ENCODE measurements at regions not wholly inside any gene's neighbourhood (a gene's known extent, or its start where the extent isn't known, plus 50 kb on each side); places are given as distances from the start of the nearest gene placed in this dataset.
"Not testable (repeated sequence)": the region's sequence is repeated elsewhere in the genome, so short reads cannot be mapped to it uniquely, and the experiment has no call there.

- no peak for DNase-seq
- Mint-ChIP-seq H3K4me1 (no peaks in the 10 kb centered on the region), H3K36me3 (no peaks in the 10 kb centered on the region), H3K27me3 (ENCODE audit: low read depth in 3 of 3) (peaks cover 4 to 7% (median 7%) of the 10 kb centered on the region in 3 donors), H3K27ac (no peak overlapping the region), H3K9me3 (no peaks in the 10 kb centered on the region), H3K4me3 (no peak overlapping the region)
Measured at GRCh38 chr18:79599441-79599931, 80.1 kb upstream of the CTDP1 start.

GRCh38 chr18:79600141-79600540, 79.5 kb upstream of the CTDP1 start:
- Mint-ChIP-seq H3K4me3 (no peak overlapping the region), H3K9me3 (no peaks in the 10 kb centered on the region), H3K4me1 (no peaks in the 10 kb centered on the region), H3K27me3 (ENCODE audit: low read depth in 3 of 3) (peaks cover 4 to 7% (median 5%) of the 10 kb centered on the region in 3 donors), H3K36me3 (no peaks in the 10 kb centered on the region), H3K27ac (no peak overlapping the region)
- no peak for DNase-seq

GRCh38 chr18:79600596-79600995, 79.0 kb upstream of the CTDP1 start:
- H3K9me3 Mint-ChIP-seq: no peaks in the 10 kb centered on the region
- no peak for DNase-seq
- no peaks in the 10 kb centered on the region for H3K4me1 Mint-ChIP-seq
- H3K27ac Mint-ChIP-seq: no peak overlapping the region
- H3K4me3 Mint-ChIP-seq: no peak overlapping the region
- peaks cover 3 to 7% (median 5%) of the 10 kb centered on the region in 3 donors for H3K27me3 Mint-ChIP-seq (ENCODE audit: low read depth in 3 of 3)
- no peaks in the 10 kb centered on the region for H3K36me3 Mint-ChIP-seq

- H3K27ac Mint-ChIP-seq: no peak overlapping the region
- H3K4me1 Mint-ChIP-seq: no peaks in the 10 kb centered on the region
- DNase-seq: no peak
- H3K9me3 Mint-ChIP-seq: no peaks in the 10 kb centered on the region
- peaks cover 2 to 7% (median 5%) of the 10 kb centered on the region in 3 donors for H3K27me3 Mint-ChIP-seq (ENCODE audit: low read depth in 3 of 3)
- H3K36me3 Mint-ChIP-seq: no peaks in the 10 kb centered on the region
- no peak overlapping the region for H3K4me3 Mint-ChIP-seq
Measured at GRCh38 chr18:79601234-79601633, 78.4 kb upstream of the CTDP1 start.

DNA sequence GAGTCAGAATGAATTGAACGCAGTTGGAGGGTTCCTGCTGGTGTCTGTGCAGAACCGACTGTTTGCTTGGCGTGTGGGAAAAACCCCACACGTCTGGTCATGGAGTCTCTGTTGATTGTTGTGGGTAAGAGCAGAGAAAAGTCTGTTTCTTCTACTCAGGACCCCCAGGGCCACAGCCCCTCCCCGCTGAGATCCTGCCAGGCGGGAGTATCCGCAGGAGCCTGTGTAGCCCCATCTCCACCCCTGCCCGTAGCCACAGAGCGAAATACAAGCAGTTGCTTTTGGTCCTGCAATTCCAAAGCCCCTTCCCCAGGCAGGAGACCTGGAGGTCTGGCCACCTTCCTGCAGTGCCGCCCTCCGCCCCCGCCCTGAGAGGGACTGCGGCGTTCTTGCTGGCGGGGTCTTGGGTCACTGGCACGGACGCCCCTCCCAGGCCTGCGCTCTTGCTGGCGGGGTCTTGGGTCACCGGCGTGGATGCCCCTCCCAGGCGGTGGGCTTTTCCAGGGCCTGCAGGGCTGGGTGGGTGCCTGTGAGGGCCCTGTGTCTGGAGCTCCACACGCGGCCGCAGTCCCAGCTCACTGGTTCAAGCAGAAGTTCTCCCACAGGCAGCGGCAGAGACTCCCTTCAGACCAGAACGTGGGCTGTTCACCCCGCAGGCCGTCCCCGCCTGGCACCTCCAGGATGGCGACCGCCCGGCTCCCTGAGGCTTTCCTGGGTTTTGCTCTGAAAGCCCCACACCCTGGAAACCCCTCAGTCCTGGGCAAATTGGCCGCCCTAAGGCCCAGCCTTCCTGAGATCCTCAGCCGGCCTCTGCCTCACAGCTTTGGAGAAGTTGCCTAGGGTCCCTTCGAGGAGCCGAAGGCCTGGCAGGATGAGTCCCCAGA, 76.0 kb upstream of the CTDP1 start:
- no peaks in the 10 kb centered on the region for H3K9me3 Mint-ChIP-seq
- DNase-seq: no peak
- H3K27me3 Mint-ChIP-seq (ENCODE audit: low read depth in 3 of 3): peaks cover 2 to 7% (median 5%) of the 10 kb centered on the region in 3 donors
- no peaks in the 10 kb centered on the region for H3K36me3 Mint-ChIP-seq
- H3K27ac Mint-ChIP-seq: no peak overlapping the region
- H3K4me1 Mint-ChIP-seq: no peaks in the 10 kb centered on the region
- no peak overlapping the region for H3K4me3 Mint-ChIP-seq

DNA sequence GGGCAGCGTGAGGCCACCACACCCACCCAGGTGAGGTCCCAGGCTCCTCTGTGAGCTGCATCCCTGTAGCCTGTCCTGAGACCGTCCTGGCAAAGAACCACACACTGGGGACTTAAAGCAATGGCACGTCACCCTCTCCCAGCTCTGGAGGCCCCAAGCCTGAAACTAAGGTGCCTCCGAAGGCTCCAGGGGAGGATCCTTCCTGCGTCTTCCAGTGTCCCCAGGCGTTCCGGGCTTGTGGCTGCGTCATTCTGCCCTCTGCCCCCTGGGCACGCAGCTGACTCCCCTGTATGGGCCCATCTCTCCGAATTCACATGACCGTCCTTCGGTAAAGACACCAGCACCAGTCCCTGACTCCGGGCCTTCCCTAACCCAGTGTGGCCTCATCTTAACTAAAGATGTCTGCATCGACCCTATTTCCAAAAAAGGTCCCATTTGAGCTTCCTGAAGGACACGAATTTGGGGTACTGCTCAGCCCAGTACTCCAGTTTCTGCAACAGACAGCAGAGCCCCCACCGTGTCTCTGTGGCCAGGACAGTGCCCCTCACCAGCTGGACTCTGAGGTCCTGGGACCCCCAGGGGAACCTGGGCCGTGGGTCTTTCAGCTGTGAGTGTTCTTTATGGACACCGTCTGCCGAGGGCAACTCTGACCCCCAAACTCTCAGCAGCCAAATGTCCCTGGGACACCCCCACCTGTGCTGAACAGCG, 75.2 kb upstream of the CTDP1 start:
- H3K36me3 Mint-ChIP-seq: no peaks in the 10 kb centered on the region
- no peaks in the 10 kb centered on the region for H3K4me1 Mint-ChIP-seq
- no peaks in the 10 kb centered on the region for H3K9me3 Mint-ChIP-seq
- peaks cover 3 to 5% (median 5%) of the 10 kb centered on the region in 3 donors for H3K27me3 Mint-ChIP-seq (ENCODE audit: low read depth in 3 of 3)
- no peak for DNase-seq
- H3K4me3 Mint-ChIP-seq: no peak overlapping the region
- H3K27ac Mint-ChIP-seq: no peak overlapping the region

GRCh38 chr18:79604913-79605880, 74.4 kb upstream of the CTDP1 start:
- Mint-ChIP-seq H3K27ac (no peak overlapping the region), H3K4me1 (no peaks in the 10 kb centered on the region), H3K27me3 (ENCODE audit: low read depth in 3 of 3) (peaks cover 3 to 5% (median 5%) of the 10 kb centered on the region in 3 donors), H3K36me3 (no peaks in the 10 kb centered on the region), H3K9me3 (no peaks in the 10 kb centered on the region), H3K4me3 (no peak overlapping the region)
- DNase-seq: no peak

DNA sequence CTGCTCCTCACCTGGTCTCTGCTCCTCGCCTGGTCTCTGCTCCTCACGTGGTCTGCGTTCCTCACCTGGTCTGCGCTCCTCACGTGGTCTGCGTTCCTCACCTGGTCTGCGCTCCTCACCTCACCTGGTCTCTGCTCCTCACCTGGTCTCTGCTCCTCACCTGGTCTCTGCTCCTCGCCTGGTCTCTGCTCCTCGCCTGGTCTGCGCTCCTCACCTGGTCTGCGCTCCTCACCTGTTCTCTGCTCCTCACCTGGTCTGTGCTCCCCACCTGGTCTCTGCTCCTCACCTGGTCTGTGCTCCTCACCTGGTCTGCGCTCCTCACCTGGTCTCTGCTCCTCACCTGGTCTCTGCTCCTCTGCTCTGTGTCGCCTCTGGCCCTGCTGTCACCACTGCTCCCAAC, 73.5 kb upstream of the CTDP1 start:
- H3K9me3 Mint-ChIP-seq; H3K27ac Mint-ChIP-seq; DNase-seq; H3K36me3 Mint-ChIP-seq; H3K27me3 Mint-ChIP-seq (ENCODE audit: low read depth in 3 of 3); H3K4me3 Mint-ChIP-seq; H3K4me1 Mint-ChIP-seq: not testable (repeated sequence)

- no peaks in the 10 kb centered on the region for H3K36me3 Mint-ChIP-seq
Measured at GRCh38 chr18:79606621-79607331, 72.8 kb upstream of the CTDP1 start.

DNA sequence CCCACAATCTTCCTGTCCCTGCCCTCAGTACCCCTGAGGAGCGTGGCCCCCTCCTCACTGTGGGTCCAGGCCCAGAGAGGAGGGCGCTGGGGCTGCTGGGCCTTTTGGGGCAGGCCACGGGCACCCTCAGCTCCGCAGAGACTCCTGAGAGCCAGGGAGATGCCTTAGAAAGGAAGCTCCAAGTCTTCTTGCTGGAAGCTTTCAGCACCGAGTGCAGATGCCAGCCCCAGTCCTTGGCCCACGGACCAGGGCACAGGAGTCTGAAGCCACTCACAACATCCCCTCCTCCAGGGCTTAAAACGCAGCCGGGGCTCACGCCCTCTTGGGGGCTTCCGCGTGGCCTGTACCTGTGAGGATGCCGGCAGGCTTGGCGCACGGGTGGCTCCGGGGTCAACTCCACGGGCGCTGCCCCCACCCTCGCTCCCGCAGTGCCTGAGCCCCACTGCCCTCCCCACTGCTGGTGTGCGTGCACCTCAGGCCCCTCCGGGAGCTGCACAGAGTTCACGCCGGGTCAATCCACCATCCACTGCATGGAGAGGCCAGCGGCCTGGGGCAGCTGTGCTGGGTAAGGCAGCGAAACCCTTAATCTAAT, 72.1 kb upstream of the CTDP1 start:
- Mint-ChIP-seq H3K4me3 (no peak overlapping the region), H3K27me3 (ENCODE audit: low read depth in 3 of 3) (peaks cover 0 to 5% (median 1%) of the 10 kb centered on the region in 3 donors), H3K9me3 (no peaks in the 10 kb centered on the region), H3K27ac (no peak overlapping the region), H3K36me3 (no peaks in the 10 kb centered on the region), H3K4me1 (no peaks in the 10 kb centered on the region)
- no peak for DNase-seq

More at GRCh38 chr18:79606621-79607331, 72.8 kb upstream of the CTDP1 start:
- no peaks in the 10 kb centered on the region for H3K9me3 Mint-ChIP-seq
- no peaks in the 10 kb centered on the region for H3K4me1 Mint-ChIP-seq
- no peak overlapping the region for H3K27ac Mint-ChIP-seq
- H3K27me3 Mint-ChIP-seq (ENCODE audit: low read depth in 3 of 3): peaks cover 0 to 5% (median 1%) of the 10 kb centered on the region in 3 donors
- H3K4me3 Mint-ChIP-seq: no peak overlapping the region
- no peak for DNase-seq

GRCh38 chr18:79608069-79608468, 71.5 kb upstream of the CTDP1 start:
- H3K4me3 Mint-ChIP-seq: no peak overlapping the region
- H3K4me1 Mint-ChIP-seq: no peaks in the 10 kb centered on the region
- H3K9me3 Mint-ChIP-seq: no peaks in the 10 kb centered on the region
- peaks cover 0 to 1% (median 0%) of the 10 kb centered on the region in 3 donors for H3K27me3 Mint-ChIP-seq (ENCODE audit: low read depth in 3 of 3)
- no peak overlapping the region for H3K27ac Mint-ChIP-seq
- no peaks in the 10 kb centered on the region for H3K36me3 Mint-ChIP-seq
- DNase-seq: no peak

GRCh38 chr18:79608535-79608934, 71.1 kb upstream of the CTDP1 start:
- peaks cover 0 to 1% (median 0%) of the 10 kb centered on the region in 3 donors for H3K27me3 Mint-ChIP-seq (ENCODE audit: low read depth in 3 of 3)
- H3K27ac Mint-ChIP-seq: no peak overlapping the region
- no peaks in the 10 kb centered on the region for H3K36me3 Mint-ChIP-seq

More at GRCh38 chr18:79608535-79608934, 71.1 kb upstream of the CTDP1 start:
- H3K4me3 Mint-ChIP-seq: no peak overlapping the region
- H3K9me3 Mint-ChIP-seq: no peaks in the 10 kb centered on the region
- H3K4me1 Mint-ChIP-seq: no peaks in the 10 kb centered on the region
- no peak for DNase-seq

Measured in immature natural killer cell (primary cell).